HT1080 (cell line): ENCODE measurements at regions not wholly inside any gene's neighbourhood (a gene's known extent, or its start where the extent isn't known, plus 50 kb on each side); places are given as distances from the start of the nearest gene placed in this dataset.

Source experiments
- DNase-seq: peaks from one replicate; pipeline ENCODE4 v3.0.0-alpha.2; 2015; ENCODE audit warnings: low read depth

DNA sequence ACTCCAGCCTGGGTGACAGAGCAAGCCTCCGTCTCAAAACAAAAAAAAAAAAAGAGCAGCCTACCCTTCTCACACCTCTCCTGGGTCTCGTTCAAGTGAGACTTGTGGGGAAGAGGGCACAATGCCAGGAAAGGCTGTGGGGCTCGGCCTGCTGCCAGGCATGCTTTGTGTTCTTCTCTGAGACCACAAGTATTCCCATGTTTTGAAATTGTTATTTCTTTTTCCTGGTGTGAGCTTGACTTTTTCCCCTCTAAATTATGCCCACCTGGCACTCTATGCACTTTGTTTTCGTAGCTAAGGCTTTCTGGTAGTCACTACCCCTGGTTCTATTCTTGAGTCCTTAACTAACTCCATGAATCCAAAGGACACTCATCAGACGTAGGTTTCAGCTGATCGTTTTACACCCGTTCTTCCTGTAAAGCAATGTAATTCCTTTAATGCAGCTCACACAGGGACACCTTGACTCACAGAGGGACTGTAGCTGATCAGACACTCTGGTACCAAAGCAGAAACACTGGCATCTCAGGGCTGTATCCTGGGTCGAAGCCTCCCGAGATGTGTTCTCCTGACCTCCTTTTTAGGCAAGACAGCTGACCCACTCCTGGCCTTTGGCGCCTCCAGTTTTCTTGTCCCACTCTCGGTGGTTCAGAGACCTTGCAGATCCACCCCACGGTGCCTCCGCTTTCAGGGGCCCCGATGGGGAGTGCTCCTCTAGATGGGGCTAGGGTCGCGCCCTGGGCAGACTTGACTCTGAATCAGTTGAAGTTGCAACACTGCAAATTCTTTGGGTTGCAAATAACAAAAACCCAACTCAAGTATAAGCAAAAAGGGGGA is 193.3 kb upstream of the AGAP1 start:
- DNase-seq, result peak; percentile 48

DNA sequence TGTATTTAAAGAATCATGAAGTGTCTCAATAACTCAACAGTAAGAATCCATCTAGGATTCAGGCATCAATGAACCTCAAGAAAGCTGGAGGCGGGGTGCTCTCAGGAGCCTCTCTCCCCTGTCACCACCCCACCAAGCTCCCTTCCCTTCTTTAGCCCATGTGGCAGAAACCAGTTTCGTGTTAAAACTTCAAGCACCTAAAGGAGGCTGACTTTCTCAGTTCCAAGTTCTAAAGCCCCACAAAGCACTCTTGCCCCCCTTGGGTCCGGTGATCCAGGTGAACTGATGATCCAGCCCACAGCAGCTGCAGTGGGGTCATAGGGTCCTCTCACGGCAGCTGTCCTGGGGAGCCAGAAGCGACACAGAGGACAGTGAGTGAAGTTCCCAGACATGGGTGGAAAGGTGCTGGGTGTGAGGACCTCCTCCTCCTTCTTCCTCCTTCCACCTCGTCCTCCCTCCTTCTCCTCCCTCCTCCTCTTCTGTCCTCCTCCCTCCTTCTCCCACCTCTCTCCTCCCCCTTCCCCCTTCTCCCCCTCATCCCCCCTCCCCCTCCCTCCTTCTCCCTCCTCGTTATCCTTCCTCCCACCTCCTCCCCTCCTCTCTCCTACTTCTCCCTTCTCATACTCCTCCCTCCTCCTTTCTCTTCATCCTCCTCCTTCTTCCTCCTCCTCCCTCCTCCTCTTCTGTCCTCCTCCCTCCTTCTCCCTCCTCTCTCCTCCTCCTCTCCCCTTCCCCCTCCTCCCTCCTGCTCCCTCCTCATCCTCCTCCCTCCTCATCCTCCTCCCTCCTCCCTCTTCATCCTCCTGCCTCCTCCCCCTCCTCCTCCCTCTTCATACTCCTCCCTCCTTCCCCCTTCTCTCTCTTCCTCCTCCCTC is 192.4 kb upstream of the AGAP1 start:
- no peak for DNase-seq

DNA sequence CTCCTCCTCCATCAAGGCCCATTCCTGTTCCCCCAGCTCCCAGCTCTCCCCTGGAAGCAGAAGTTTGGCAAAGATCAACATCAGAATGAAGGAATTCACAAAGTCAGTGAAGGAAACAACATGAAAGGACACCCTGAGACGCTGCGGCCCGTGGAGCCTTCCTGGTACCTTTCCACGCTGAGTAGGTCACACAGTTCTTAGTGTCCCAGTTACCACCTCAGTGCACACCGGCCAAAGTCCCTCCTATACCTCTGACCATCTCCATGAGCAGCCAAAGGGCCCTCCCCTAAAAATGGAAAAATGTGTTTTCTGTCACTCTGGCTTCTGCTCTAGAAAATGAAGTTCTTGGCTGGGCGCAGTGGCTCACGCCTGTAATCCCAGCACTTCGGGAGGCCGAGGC is 191.6 kb upstream of the AGAP1 start:
- DNase-seq, result no peak

DNA sequence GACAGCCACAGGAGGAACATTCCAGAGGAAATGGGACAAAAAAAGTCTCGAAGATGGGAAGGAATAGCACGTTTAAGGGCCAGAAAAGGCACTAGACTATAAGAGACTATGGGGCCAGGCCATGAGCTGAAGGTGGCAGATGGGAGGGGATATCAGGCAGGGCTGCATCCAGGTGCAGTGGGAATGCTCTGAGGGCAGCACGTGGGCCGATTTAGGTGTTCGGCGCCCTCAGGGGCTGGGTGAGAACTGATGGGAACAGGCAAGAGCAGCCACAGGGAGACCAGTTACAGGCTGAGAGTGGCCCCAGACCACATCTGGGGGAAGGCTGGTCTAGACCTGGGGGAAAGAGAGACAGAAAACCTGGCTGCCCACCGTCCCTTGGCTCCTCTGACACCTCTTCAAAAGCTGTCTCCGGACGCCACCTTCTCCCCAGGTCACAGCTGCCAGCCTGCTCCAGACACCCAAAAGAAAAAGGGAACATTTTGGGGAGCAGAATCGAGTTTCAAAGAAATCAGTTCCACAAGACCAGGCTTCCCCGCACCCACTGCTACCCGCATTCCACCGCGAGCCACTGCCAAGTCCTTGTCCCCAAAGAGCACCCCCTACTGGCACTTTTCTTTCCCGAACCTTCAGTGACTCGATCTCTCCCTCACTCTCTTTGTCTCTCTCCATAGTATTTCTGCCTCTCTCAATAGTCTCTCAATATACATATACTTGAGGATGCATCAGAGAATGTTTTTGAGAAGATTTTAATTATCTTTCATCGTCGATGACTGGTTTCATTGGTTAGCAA is 190.1 kb upstream of the AGAP1 start:
- DNase-seq, result no peak

DNA sequence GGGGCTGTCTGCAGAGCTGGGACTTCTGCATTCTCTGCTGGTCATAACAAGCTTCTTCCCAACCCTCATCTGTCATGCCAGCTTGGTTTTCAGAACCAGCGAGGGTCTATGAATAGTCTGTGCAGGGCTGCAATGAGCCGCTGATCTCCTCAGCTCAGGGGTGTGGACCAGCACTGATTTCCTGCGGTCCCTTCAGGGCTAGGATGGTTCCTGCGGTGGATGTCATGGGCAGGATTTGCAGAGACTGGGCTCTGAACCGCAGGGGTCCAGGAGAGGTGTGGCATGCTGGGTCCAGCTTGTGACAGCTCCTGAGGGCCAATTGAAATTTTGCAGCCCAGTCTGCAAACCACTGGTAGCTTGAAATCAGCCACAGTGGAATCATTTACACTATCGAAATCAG is 188.2 kb upstream of the AGAP1 start:
- no peak for DNase-seq

DNA sequence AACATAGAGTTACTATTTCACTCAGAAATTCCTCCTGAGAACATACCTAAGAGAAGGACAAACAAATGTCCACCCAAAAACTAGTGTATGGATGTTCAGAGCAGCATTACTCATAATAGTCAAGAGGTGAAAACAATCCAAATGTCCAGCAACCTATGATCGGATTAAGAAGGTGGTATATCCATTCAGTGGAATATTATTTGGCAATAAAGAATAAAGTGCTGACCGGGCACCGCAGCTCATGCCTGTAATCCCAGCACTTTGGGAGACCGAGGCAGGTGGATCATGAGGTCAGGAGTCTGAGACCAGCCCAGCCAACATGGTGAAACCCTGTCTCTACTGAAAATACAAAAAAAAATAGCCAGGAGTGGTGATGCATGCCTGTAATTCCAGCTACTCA is 182.8 kb upstream of the AGAP1 start:
- no peak for DNase-seq

DNA sequence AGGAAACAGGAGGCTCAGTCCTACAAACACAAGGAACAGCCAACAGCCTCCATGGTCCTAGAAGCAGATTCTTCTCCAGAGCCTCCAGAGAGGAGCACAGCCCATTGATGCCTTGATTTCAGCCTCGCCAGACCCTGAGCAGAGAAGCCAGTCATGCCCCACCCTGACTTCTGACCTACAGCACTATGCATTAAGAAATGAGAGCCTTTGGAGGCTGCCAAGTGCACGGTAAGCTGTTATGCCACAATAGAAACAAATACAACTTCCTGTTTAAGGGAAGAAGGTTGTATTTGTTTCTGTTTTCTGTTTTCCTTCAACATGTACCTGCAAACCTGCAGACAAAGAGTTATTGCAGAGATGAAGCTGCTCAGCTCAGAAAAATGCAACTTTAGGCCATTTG is 181.3 kb upstream of the AGAP1 start:
- DNase-seq, result no peak

DNA sequence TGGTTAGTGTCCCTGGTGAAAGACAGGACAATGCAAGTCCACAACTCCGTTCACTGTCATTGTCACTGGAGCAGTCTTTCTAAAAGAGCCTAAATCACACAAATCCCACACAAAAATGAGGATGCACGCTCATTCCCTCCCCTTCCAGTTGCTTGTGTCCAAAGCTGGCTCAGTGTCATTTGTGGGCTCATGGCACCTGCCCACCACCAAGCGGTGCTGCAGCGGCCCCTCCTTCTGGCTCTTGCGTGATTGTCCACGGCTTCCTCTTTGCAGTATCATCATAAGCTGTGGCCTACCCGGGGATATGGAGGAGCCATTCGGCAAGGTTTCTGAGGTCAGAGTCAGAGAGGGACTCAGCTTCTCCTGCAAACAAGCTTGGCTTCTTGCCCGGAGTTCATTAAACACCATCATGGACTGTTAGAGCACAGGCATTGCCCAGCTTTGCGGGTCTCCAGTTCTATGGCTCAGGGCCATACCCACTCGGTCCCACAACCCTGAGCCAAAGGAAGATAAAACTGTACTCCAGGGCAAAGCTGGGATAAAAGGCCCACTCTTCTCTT is 179.4 kb upstream of the AGAP1 start:
- no peak for DNase-seq

DNA sequence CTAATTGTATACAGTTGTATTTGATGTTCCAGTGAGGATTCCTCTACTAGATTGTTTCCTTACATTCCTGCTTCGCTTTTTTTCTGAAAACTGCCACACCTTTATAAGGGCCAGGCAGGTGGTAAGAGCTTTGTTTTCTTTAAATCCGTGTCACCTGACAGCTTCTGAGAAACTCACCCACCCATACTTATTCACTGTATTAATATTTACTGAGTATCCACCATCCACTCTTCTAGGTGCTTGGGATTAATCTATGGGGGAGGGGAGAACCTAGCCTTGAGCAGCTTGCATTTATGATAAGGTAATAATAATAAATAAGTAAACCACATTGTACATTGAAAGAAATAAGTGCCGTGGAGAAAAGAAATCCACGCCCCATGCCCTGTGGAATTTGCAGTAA is 174.7 kb upstream of the AGAP1 start:
- no peak for DNase-seq

DNA sequence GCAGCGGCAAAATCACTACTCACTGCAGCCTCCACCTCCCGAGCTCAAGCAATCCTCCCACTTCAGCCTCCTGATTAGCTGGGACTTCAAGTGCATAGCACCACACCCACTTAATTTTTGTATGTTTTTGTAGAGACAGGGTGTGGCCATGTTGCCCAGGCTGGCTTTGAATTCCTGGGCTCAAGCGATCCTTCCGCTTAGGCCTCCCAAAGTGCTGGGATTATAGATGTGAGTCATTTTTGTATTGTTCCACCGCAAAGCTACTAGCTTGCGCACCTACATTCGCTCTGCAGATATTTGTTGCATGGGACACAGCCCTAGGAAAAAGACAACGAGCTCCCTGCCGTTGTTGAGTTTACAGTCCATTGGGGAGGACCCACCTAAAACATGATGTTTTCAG is 173.5 kb upstream of the AGAP1 start:
- peak; percentile 61 for DNase-seq

DNA sequence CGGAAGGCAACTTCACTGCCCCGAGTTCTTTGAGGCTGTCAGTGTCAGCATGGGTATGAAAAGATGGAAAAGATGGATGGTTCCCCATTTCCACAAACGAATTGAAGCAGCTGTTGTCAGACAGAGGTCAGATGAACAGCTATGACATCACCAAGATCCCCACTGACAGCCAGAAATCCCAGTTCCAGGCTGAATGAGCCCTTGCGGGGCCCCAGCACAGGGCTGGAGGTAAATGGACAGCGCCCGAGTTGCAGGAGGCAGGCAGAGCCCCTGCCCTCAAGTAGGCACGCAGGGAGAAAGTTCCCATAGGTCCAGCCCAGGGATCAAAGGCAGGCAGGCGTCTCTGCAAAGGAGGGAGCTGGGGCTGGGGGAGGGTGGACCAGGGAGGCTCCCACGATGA is 169.5 kb upstream of the AGAP1 start:
- DNase-seq, result no peak

DNA sequence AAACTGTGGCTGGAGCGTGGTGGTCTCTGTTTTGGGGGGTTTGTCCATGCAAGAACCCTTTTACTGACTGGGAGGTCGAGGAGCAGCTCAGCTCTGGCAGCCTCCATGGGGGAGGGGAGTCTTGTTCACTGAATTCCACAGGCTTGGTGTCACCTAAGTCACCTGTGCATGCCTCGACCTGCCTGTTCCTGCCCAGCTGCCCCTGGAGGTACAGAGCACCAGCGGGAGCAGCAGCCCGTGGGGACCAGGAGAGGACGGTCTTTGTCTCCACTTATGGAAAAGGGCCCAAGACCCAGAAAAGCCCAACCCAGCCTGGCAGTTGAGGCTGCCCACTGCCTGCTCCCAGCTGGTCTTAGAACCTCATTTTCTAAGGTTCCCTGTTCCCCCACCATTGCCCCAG is 168.7 kb upstream of the AGAP1 start:
- no peak for DNase-seq

DNA sequence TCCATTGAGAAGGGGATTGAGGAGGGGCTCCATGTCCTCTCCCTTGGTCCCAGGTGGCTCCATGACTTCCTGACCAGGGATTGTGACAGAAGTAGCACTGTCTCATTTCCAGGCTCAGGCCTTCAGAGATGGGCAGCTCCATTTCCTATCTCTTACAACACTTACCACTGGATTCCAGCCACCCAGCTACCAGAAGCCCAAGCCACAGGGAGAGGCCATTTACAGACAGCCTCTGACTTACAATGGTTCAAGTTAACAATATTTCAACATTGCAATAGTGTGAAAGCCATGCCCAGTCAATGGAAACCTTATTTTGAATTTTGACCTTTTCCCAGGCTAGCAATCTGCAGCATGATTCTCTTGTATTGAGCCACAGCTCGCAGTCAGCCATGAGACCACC is 164.9 kb upstream of the AGAP1 start:
- DNase-seq, result no peak

DNA sequence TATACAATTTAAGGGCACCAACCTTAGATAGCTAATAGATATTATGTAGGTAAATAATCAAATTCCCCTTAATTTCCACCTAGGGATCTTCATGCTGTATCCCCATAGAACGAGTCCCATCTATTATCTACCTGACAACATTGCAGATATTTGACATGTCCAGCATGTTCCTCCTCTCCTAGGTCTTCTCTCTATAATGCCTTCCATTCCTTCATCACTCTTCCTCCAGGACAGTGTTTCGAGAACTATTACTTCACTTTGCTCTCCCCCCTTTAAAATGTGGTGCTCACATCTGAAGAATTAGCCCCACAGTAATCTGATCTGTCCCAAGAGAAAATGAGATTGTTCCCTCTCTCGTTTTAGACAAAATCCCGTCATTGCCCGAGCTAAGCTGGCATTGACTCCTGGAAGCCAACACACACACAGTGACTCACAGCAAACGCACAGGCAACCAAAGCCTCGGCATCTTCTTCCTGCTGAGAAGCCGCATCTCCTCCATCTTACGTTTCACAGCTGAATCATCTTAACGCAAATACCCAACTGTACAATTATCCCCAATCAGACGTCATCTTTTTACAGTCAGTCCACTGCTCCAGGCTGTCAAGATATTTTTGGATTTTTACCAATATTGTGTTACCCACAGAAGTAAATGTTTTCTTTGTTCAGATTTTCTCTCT is 162.9 kb upstream of the AGAP1 start:
- peak; percentile 95 for DNase-seq

DNA sequence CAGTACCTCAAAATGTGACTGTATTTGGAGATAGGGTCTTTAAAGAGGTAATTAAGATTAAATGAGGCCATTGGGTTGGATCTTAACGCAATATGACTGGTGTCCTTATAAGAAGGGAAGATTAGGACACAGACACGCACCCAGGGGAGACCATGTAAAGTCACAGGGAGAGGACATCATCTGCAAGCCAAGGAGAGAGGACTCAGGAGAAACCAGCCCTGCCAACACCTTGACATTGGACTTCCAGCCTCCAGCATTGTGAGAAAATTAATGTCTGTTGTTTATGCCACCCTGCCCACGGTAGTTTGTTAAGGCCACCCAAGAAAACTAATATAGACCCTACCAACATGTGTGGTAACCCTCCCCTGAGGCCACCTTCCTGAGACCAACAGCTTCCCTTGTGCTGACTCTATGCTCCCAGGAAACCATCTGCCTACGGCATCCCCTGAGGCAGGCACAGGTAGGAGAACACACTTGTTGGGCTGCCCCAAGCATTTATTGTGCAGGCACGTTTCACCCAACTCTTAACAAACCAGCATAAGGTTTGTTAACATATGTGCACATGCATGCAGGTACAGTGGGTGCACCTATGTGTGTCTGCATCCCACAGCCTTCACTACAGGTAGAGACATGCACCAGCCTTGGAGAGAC is 161.5 kb upstream of the AGAP1 start:
- no peak for DNase-seq

DNA sequence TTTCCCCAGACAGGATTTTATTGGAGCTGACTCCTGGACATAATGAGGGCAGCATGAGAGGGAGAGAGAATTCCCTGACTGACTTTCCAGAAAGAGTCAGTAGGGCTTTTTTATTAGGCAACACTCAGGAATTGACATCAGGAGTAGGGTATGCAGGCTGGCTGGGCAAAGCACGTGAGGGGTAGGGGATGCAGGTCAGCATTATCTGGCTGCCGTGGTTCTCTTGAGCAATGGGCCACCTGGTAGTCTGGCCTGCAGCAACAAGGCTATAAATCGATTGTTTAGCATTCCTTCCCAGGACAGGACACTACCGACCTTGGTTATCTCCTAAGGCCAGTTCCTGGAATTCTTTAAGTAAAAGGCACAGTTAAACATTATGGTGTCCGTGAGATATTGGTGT is 160.8 kb upstream of the AGAP1 start:
- no peak for DNase-seq

DNA sequence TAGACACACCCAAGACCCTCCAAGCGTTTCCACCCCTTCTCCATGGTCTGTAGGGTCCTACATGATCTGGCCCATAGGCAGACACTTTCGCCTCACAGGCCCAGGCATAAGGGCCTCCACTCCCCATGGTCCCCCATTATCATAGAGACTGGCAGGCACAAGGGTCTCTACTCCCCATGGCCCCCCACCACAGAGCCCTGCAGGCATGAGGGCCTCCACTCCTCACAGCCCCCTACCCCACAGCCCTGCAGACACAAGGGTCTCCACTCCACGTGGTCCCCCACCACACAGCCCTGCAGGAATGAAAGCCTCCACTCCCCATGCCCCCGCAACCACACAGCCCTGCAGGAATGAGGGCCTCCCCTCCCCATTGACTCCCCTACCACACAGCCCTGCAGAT is 159.7 kb upstream of the AGAP1 start:
- DNase-seq, result no peak

DNA sequence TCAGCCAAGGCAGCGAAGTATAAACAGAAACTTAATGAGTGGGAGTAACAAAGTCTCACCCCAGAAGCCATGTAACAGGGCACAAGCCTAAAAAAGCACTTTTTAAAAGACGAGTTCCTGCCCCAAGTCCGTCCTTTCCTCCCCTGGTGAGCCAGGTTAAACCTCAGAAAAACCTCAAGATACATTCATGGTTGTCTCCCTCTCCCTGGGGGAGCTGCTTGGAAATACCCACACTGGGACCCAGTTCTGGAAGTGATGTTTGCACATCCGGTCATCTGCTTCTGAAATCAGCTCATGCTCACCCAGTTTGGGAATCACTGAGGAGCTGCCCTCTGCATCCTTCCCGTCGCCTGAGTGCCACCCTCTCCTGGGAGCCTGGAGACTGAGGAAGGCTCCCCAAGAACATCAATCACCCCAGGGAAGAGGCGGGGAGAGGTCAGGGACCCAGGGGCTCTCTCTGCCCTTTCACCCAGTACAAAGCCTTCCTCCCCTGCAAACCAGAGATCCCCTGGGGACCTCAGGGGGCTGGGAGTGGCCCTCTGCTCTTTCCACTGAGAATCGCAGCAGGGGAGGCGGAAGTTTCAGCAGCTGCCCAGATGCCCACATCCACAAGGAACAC is 150.6 kb upstream of the AGAP1 start:
- no peak for DNase-seq

DNA sequence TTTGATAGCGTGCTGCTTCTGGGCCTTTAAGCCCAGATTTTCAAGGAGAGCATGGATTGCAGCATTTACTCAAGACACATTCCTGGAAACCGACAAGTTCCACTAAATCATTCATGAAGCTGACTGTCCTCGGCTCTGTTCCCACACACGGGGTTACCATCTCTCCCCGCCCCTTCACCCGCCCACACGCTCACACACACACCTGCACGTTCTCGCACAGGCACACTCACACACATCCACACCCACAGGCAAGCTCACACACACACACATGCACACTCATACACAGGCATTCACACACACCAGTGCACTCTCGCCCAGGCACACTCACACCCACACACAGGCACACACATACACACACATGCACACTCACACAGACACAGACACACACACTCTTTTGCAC is 150.0 kb upstream of the AGAP1 start:
- no peak for DNase-seq

DNA sequence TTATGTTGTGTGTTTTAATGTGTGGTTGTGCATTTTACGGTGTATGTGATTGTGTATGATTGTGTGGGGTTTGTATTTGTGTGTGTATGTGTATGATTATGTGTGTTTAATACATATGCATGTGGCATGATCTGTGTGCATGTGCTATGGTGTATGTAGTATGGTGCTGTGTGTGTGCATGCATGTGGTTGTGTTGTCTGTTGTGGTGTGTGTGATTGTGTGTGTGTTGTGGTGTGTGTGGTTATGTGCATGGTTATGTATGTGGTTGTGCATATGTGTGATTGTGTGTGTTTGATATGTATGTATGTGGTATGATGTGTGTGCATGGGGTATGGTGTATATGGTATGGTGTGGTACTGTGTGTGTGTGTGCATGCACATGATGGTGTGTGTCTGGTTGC is 148.1 kb upstream of the AGAP1 start:
- no peak for DNase-seq
